Esophagus mucosa (tissue), 1 donor: ENCODE measurements at regions not wholly inside any gene's neighbourhood (a gene's known extent, or its start where the extent isn't known, plus 50 kb on each side); places are given as distances from the start of the nearest gene placed in this dataset.
"Not testable (repeated sequence)": the region's sequence is repeated elsewhere in the genome, so short reads cannot be mapped to it uniquely, and the experiment has no call there.

ENCODE experiments used
- ATAC-seq: fragments of 200-7000 bp; cut with Tn5 transposase; one replicate; pipeline ENCODE4 v1.9.1; 2020
- donor health status: DM: yes; HTN: yes; CAD: no.

- no peak for ATAC-seq
These were observed 166.1 kb upstream of the NPSR1 start for GRCh38 chr7:34491899-34492298.

DNA sequence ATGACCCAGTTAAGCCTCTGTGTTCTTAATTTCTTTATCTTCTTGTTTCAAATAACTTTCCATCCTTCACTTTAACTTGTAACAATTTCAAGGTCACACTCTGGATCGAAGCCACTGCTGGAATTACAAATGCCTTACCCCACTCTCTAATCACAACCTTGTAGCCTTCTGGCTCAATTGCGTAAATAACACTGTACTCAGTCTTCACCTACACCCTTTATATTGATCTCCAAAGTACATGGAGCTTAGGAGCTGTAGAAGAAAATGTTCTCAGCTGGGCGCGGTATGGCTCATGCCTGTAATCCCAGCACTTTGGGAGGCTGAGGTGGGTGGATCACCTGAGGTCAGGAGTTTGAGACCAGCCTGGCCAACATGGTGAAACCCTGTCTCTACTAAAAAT, 164.3 kb upstream of the NPSR1 start:
- no peak for ATAC-seq

GRCh38 chr7:34497153-34497777, 160.8 kb upstream of the NPSR1 start:
- no peak for ATAC-seq

GRCh38 chr7:34501156-34501555, 156.9 kb upstream of the NPSR1 start:
- ATAC-seq: no peak

DNA sequence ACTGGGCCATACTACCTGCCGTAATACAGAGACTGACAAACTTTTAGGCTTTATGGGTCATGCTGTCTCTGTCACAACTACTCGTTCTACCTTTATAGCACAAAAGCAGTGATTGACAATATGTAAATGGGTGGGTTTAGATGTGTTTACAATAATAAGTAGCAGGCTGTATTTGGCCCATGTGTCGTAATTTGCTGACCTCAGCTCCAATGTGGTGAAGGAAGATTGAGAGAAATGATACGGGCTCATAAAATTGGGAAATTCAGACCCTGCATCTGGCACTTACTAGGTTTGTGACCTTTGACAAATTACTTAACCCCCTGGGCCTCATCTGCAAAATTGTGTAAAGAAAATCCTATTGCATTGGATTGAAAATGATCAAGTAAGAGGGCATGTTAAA, 150.8 kb upstream of the NPSR1 start:
- no peak for ATAC-seq

- no peak for ATAC-seq
These were observed 134.6 kb upstream of the NPSR1 start for GRCh38 chr7:34523226-34523918.

GRCh38 chr7:34530259-34530658, 127.8 kb upstream of the NPSR1 start:
- no peak for ATAC-seq

GRCh38 chr7:34539003-34539402, 119.0 kb upstream of the NPSR1 start:
- ATAC-seq: no peak

DNA sequence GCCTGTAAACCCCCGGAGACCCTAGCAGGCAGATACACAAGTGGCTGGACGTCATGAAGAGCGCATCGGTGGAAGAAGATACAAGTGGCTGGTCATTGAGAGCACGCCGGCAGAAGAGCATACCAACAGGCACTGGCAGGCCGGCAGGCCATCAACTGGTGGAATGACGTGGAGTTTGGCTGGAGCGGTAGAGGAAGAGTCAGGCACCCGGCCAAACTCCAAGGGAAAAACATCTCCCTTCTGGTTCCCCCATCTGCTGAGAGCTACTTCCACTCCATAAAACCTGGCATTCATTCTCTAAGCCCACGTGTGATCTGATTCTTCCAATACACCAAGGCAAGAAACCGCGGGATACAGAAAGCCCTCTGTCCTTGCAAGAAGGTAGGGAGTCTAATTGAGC, 113.4 kb upstream of the NPSR1 start:
- no peak for ATAC-seq

DNA sequence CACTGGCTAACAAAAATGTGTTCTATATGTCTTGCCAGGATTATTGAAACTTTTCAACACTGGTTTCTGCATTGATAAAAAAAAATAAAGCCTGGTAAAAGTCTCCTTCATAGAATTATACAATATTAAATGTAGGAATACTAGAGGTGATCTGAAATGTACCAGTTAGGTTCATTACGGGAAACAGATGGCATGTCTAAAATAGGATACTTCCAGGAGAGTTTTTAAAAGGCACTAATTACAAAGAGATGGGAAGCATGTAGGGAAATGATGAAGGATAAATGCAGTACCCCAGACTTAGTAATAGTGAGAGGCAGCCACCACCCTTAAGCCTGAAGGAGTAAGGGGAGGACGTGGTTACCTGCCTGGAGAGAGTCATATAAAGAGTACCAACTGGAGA, 107.0 kb upstream of the NPSR1 start:
- ATAC-seq: no peak

GRCh38 chr7:34552502-34552901, 105.5 kb upstream of the NPSR1 start:
- peak; percentile 47 for ATAC-seq

DNA sequence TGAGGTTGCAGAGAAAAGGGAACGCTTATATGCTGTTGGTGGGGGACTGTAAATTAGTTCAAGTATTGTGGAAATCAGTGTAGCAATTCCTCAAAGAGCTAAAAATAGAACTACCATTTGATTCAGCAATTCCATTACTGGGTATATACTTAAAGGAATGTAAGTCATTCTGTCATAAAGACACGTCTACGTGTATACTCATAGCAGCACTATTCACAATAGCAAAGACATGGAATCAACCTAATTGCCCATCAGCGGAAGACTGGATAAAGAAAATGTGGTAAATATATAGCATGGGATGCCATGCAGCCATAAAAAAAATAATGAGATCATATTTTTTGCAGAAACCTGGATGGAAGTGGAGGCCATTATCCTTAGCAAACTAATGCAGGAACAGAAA, 100.0 kb upstream of the NPSR1 start:
- ATAC-seq: no peak

DNA sequence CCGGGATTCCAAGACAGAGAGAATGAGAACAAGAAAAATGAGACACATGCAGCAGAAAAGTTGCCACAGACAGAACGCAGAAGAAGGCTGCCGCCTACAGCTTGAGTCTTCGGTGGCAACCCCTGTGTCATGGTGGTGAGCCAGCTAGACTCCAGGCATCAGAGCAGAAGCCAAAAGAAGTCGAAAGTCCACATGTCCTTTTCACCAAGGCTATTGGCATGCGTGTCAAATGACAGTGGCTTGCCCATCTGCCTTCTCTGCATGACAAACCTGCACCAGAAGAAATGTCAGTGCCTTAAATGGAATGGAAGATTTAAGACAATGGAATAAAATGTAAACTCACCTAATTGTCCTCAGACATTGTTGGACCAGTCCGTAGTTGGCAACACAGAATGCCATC, 93.9 kb upstream of the NPSR1 start:
- ATAC-seq: no peak

DNA sequence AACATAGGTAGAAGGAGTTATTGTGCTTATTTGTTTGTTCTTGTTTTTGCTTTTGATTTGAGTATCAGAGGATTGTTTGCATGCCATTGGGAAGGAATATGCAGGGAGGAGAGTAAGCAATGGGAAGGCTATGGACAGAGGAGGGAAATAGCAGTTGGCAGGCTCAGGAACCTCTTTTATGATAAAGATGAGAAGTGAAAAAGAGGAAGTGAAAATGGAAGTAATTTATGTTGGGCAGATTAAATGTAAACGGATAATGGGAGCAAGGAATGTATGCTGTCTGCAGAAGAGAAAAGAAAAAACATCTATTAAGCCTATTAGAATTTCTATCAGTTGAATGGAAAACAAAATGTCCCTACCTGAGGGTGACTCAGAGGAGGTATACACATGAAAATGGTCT, 90.1 kb upstream of the NPSR1 start:
- no peak for ATAC-seq

DNA sequence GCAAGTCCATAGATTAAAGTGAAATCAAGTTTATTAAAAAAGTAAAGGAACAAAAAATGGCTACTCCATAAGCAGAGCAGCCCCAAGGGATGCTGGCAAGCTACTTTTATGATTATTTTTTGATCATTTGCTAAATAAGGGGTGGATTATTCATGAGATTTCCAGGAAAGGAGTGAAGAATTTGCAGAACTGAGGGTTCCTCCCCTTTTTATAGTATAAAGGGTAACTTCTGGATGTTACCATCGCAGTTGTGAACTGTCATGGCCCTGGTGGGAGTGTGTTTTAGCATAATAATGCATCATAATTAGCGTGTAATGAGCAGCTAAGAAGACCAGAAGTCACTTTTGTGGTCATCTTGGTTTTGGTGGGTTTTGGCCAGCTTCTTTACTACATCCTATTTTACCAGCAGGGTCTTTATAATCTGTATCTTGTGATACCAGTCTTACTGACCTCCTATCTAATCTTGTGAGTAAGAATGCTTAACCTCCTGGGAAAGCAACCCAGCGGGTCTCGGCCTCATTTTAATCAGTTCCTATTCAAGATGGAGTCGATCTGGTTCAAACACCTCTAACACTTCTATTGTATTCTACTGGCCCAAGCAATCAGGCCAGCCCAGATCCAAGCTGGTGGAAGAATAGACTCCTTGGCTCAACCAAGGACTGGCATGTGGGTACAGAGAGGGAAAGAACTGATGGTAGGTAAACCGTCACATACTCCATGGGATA, 87.9 kb upstream of the NPSR1 start:
- no peak for ATAC-seq

DNA sequence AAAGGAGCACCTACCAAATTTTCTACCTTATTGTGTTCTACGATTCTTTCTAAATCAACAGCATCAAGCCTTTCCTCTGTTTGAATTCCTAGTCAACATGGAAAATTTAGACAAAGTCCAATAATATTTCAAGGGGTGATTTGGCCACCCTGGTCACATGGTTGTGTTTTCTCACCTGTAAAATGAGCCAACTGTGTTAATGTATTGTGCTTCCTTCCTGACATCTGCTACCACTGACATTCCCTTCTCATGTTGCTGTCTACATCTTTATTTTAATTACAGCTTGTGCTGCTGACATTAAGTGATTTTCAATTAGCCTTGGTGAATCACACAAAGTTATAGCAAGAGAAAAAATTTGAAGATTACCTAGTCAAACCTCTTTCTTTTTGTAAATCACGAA, 83.0 kb upstream of the NPSR1 start:
- no peak for ATAC-seq

- not testable (repeated sequence) for ATAC-seq
These were observed 80.1 kb upstream of the NPSR1 start for GRCh38 chr7:34577934-34578333.

- ATAC-seq: peak; percentile 76
These were observed 76.3 kb upstream of the NPSR1 start for GRCh38 chr7:34581698-34582097.

GRCh38 chr7:34584526-34584925, 73.5 kb upstream of the NPSR1 start:
- no peak for ATAC-seq

- ATAC-seq: peak; percentile 52
These were observed 61.1 kb upstream of the NPSR1 start for GRCh38 chr7:34596887-34597286.

- no peak for ATAC-seq
These were observed 54.1 kb upstream of the NPSR1 start for GRCh38 chr7:34603711-34604444.
